Keratinocyte (primary cell): ENCODE measurements at regions not wholly inside any gene's neighbourhood (a gene's known extent, or its start where the extent isn't known, plus 50 kb on each side); places are given as distances from the start of the nearest gene placed in this dataset.

ENCODE experiments used
- DNase-seq: peaks from one replicate; pipeline ENCODE4 v3.0.0-alpha.2; 2011; ENCODE audit warnings: low read depth, missing footprints, low spot score
- FAIRE-seq: peaks from 2 replicates; lab custom pipeline; 2011; peaks lifted over from hg19 to GRCh38; lab: Jason Lieb, UNC
- H2AFZ ChIP-seq: 2 replicates; pipeline ENCODE4 v1.6.0; 2012; ENCODE audit warnings: low read length, control low read depth, inconsistent platforms; ENCODE audit not compliant: control insufficient read depth
- H3K27ac ChIP-seq: 2 replicates; pipeline ENCODE4 v1.5.1; 2011; ENCODE audit warnings: low read length; ENCODE audit not compliant: control insufficient read depth, insufficient read depth
- H3K27me3 ChIP-seq: 3 replicates; pipeline ENCODE4 v1.6.0; 2011; ENCODE audit warnings: low read length; ENCODE audit not compliant: control insufficient read depth, insufficient read depth; ENCODE audit errors: extremely low read depth
- H3K36me3 ChIP-seq, 2 experiments: 2 replicates in 1 of 2; 3 replicates in 1 of 2; pipeline ENCODE4 v1.5.1; 2011; ENCODE audit warnings: low read length in 2 of 2, mild to moderate bottlenecking in 1 of 2; ENCODE audit not compliant: control insufficient read depth in 2 of 2, insufficient read depth in 2 of 2; ENCODE audit errors: extremely low read depth in 1 of 2
- H3K4me1 ChIP-seq: 3 replicates; pipeline ENCODE4 v1.5.1; 2011; ENCODE audit warnings: low read length; ENCODE audit not compliant: control insufficient read depth, insufficient read depth; ENCODE audit errors: extremely low read depth
- H3K4me2 ChIP-seq: 3 replicates; pipeline ENCODE4 v1.6.0; 2011; ENCODE audit warnings: low read depth, low read length; ENCODE audit not compliant: control insufficient read depth, insufficient read depth; ENCODE audit errors: extremely low read depth
- H3K4me3 ChIP-seq, 3 experiments: fragments of 200-600 bp in 1 of 3; sonication (generic) in 1 of 3; 2 replicates in 2 of 3; 3 replicates in 1 of 3; pipeline ENCODE4 v1.5.1; 2011 to 2016; ENCODE audit warnings: low read length in 3 of 3, mild to moderate bottlenecking in 3 of 3, control low read depth in 2 of 3, inconsistent platforms in 1 of 3, low read depth in 1 of 3, mixed read lengths in 1 of 3, mixed run types in 1 of 3, moderate library complexity in 1 of 3; ENCODE audit not compliant: control insufficient read depth in 2 of 3, insufficient read depth in 2 of 3; ENCODE audit errors: extremely low read depth in 1 of 3
- H3K79me2 ChIP-seq: 2 replicates; pipeline ENCODE4 v1.6.0; 2012; ENCODE audit warnings: low read length; ENCODE audit not compliant: control insufficient read depth, insufficient read depth
- H3K9ac ChIP-seq: 3 replicates; pipeline ENCODE4 v1.6.0; 2011; ENCODE audit warnings: low read length; ENCODE audit not compliant: control insufficient read depth, insufficient read depth; ENCODE audit errors: extremely low read depth
- H3K9me1 ChIP-seq: 3 replicates; pipeline ENCODE4 v1.6.0; 2011; ENCODE audit warnings: low read length; ENCODE audit not compliant: control insufficient read depth, insufficient read depth; ENCODE audit errors: extremely low read depth
- H3K9me3 ChIP-seq: 2 replicates; pipeline ENCODE4 v1.5.1; 2012; ENCODE audit warnings: low read depth, low read length; ENCODE audit not compliant: control insufficient read depth
- H4K20me1 ChIP-seq: 3 replicates; pipeline ENCODE4 v1.6.0; 2011; ENCODE audit warnings: low read length; ENCODE audit not compliant: control insufficient read depth, insufficient read depth; ENCODE audit errors: extremely low read depth
- EZH2 ChIP-seq: IDR thresholded peaks from one replicate; pipeline ENCODE4 v1.6.1; 2012; ENCODE audit warnings: inconsistent platforms, mild to moderate bottlenecking, low read length, moderate library complexity
- dilution Hi-C: fragments of 300-500 bp; cut with MboI; formaldehyde crosslinking; loops from one replicate; pipeline ENCODE4 v1.7.0; 2020; ENCODE audit warnings: low sequenced_read_pairs; ENCODE audit not compliant: extremely low pct_ligation_motif_present
- TF ChIP-seq, protein P1 (sequence below), 3 experiments: IDR thresholded peaks in 1 of 3; conservative IDR thresholded peaks in 1 of 3; optimal IDR thresholded peaks in 1 of 3; 2 replicates in 2 of 3; 3 replicates in 1 of 3; pipeline versions ENCODE3 to v1.5.1; 2011; ENCODE audit warnings: low read length in 3 of 3, mild to moderate bottlenecking in 3 of 3, moderate library complexity in 2 of 3, control low read depth in 1 of 3, inconsistent platforms in 1 of 3; ENCODE audit not compliant: insufficient read depth in 2 of 3; ENCODE audit errors: extremely low read depth in 1 of 3

DNA sequence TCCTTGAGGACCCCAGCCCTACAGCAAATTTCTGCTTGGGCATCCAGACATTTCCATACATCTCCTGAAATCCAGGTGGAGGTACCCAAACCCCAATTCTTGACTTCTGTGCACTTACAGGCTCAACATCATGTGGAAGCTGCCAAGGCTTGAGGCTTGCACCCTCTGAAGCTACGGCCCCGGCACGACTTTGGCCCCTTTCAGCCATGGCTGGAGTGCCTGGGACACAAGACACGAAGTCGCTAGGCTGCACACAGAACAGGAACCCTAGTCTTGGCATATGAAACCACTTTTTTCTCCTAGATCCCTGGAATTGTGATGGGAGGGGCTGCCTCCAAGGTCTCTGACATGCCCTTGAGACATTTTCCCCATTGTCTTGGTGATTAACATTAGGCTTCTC, 1417.7 kb downstream of the ARAP2 start:
- DNase-seq (no peak), FAIRE-seq (no peak)
- H3K27me3 ChIP-seq = no peaks in the 10 kb centered on the region

DNA sequence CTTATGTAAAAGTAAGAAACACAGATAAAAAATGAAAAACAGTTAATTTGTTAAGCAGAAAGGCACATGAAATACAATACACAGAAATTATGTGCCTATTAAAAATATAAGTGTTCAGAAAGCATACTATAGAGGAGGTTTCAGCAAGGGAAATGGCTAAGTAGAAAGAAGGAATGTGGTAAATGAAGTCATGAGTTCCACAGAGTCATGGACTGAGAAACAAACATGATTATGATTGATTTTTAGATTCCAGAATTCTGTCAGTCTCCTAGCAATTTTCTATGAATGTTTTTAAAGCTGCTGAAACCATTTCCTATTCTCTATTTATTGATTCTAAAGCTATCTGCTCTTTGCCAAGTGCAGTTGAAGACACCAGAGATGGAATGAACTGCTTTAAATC, 1398.4 kb downstream of the ARAP2 start:
- H3K9me3 ChIP-seq = no peaks in the 10 kb centered on the region
- H3K27me3 ChIP-seq = no peaks in the 10 kb centered on the region
- no peak overlapping the region for H3K9ac ChIP-seq
- no peak overlapping the region for H3K4me3 ChIP-seq
- TF ChIP-seq, protein P1, sequence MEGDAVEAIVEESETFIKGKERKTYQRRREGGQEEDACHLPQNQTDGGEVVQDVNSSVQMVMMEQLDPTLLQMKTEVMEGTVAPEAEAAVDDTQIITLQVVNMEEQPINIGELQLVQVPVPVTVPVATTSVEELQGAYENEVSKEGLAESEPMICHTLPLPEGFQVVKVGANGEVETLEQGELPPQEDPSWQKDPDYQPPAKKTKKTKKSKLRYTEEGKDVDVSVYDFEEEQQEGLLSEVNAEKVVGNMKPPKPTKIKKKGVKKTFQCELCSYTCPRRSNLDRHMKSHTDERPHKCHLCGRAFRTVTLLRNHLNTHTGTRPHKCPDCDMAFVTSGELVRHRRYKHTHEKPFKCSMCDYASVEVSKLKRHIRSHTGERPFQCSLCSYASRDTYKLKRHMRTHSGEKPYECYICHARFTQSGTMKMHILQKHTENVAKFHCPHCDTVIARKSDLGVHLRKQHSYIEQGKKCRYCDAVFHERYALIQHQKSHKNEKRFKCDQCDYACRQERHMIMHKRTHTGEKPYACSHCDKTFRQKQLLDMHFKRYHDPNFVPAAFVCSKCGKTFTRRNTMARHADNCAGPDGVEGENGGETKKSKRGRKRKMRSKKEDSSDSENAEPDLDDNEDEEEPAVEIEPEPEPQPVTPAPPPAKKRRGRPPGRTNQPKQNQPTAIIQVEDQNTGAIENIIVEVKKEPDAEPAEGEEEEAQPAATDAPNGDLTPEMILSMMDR (optimal IDR thresholded peaks at IDR 0.05 in 1 of 3, IDR thresholded peaks at IDR 0.05 in 1 of 3, conservative IDR thresholded peaks at IDR 0.05 in 1 of 3; ENCODE audit: extremely low read depth in 1 of 3, insufficient read depth in 2 of 3, low read length in 3 of 3) = no peak
- TF ChIP-seq EZH2 = no peak
- H3K4me1 ChIP-seq = no peaks in the 10 kb centered on the region
- H2AFZ ChIP-seq = no peak overlapping the region
- FAIRE-seq (no peak), DNase-seq (no peak)
- H3K27ac ChIP-seq = no peak overlapping the region
- dilution Hi-C loops = no loop called here
- no peak overlapping the region for H3K4me2 ChIP-seq
- no peaks in the 10 kb centered on the region for H3K36me3 ChIP-seq
- H4K20me1 ChIP-seq = no peaks in the 10 kb centered on the region
- H3K9me1 ChIP-seq = no peaks in the 10 kb centered on the region
- no peaks in the 10 kb centered on the region for H3K79me2 ChIP-seq

More for the DNA sequence above, 1417.7 kb downstream of the ARAP2 start:
- H3K4me2 ChIP-seq = no peak overlapping the region
- no peak overlapping the region for H3K9ac ChIP-seq
- no peak overlapping the region for H2AFZ ChIP-seq
- H3K36me3 ChIP-seq = no peaks in the 10 kb centered on the region
- H3K27ac ChIP-seq = no peak overlapping the region
- H3K79me2 ChIP-seq = no peaks in the 10 kb centered on the region
- no peak overlapping the region for H3K4me3 ChIP-seq
- no peaks in the 10 kb centered on the region for H3K4me1 ChIP-seq
- dilution Hi-C loops = no loop called here
- H3K9me1 ChIP-seq = no peaks in the 10 kb centered on the region
- H3K9me3 ChIP-seq = no peaks in the 10 kb centered on the region
- TF ChIP-seq EZH2 = no peak
- TF ChIP-seq, protein P1 (optimal IDR thresholded peaks at IDR 0.05 in 1 of 3, IDR thresholded peaks at IDR 0.05 in 1 of 3, conservative IDR thresholded peaks at IDR 0.05 in 1 of 3; ENCODE audit: extremely low read depth in 1 of 3, insufficient read depth in 2 of 3, low read length in 3 of 3) = no peak
- H4K20me1 ChIP-seq = no peaks in the 10 kb centered on the region
